HCT116 (cell line): ENCODE measurements at regions not wholly inside any gene's neighbourhood (a gene's known extent, or its start where the extent isn't known, plus 50 kb on each side); places are given as distances from the start of the nearest gene placed in this dataset.

Source experiments
- ATAC-seq: fragments of 200-7000 bp; cut with Tn5 transposase; 2 replicates; pipeline ENCODE4 v1.9.1; 2020; ENCODE audit warnings: mild to moderate bottlenecking, moderate library complexity
- BruUV-seq: library from RNA; stranded (reverse); fragments of 400-500 nt; replicated peaks from 2 replicates; lab custom pipeline; 2021; lab: Mats Ljungman, UMichigan
- CTCF ChIA-PET: fragments of 300-600 bp; sonication (Branson Sonifier 250); formaldehyde crosslinking; loops from one replicate; lab custom pipeline; 2021; ENCODE audit warnings: antibody characterized with exemption; lab: Charles Lee
- POLR2A ChIA-PET: fragments of 300-600, 350-600 bp; sonication (Branson Sonifier 250); formaldehyde crosslinking; loops from one replicate; lab custom pipeline; 2021; ENCODE audit warnings: antibody characterized with exemption; lab: Charles Lee
- RAD21 ChIA-PET, 2 experiments: fragments of 300-600 bp; sonication (Branson Sonifier 250); formaldehyde crosslinking; loops; one replicate each; lab custom pipeline; 2023; ENCODE audit warnings: low total read pairs in 2 of 2; ENCODE audit not compliant: uncharacterized antibody in 2 of 2, unreplicated experiment in 2 of 2, low non-redundant PET in 1 of 2; lab: Charles Lee
- DNase-seq: peaks from one replicate; pipeline ENCODE4 v3.0.0-alpha.2; 2010; ENCODE audit warnings: low read depth, low spot score
- H2AFZ ChIP-seq: fragments of 200-600 bp; shearing (Covaris generic), sonication (generic); 2 replicates; pipeline ENCODE4 v1.6.1; 2017; ENCODE audit warnings: low read depth, mixed run types, mixed read lengths, antibody characterized with exemption, low read length; ENCODE audit not compliant: poor library complexity, severe bottlenecking
- H3K27ac ChIP-seq: 2 replicates; pipeline ENCODE4 v1.5.1; 2012; ENCODE audit warnings: low read depth, low read length
- H3K27me3 ChIP-seq: fragments of 200-600 bp; sonication (generic); 2 replicates; pipeline ENCODE4 v1.6.1; 2016; ENCODE audit warnings: mixed run types, low read length, mixed read lengths; ENCODE audit not compliant: insufficient read depth
- H3K36me3 ChIP-seq, 2 experiments: fragments of 200-500 bp in 1 of 2; fragments of 200-600 bp in 1 of 2; sonication (Bioruptor generic) in 1 of 2; sonication (generic) in 1 of 2; 2 replicates each; pipeline versions ENCODE4 v1.5.1 to v1.6.1; 2014 to 2016; ENCODE audit warnings: low read length in 2 of 2, inconsistent platforms in 1 of 2, mixed read lengths in 1 of 2, mixed run types in 1 of 2; ENCODE audit not compliant: insufficient read depth in 2 of 2, control insufficient read depth in 1 of 2
- H3K4me1 ChIP-seq, 2 experiments: fragments of 200-600 bp in 1 of 2; sonication (generic) in 1 of 2; 2 replicates each; pipeline versions ENCODE4 v1.5.1 to v1.6.1; 2012 to 2017; ENCODE audit warnings: low read length in 2 of 2, inconsistent platforms in 1 of 2, mild to moderate bottlenecking in 1 of 2, mixed read lengths in 1 of 2, mixed run types in 1 of 2, moderate library complexity in 1 of 2; ENCODE audit not compliant: insufficient read depth in 2 of 2, control insufficient read depth in 1 of 2
- H3K4me2 ChIP-seq: fragments of 200-600 bp; sonication (generic); 2 replicates; pipeline ENCODE4 v1.6.1; 2017; ENCODE audit warnings: mixed run types, low read length, mixed read lengths
- H3K4me3 ChIP-seq, 2 experiments: fragments of 200-600 bp in 1 of 2; sonication (generic) in 1 of 2; replicated peaks in 1 of 2; 2 replicates each; pipeline ENCODE4 v1.5.1; 2011 to 2016; ENCODE audit warnings: low read length in 2 of 2, control low read depth in 1 of 2, low read depth in 1 of 2, mild to moderate bottlenecking in 1 of 2, mixed read lengths in 1 of 2, mixed run types in 1 of 2
- H3K79me2 ChIP-seq: fragments of 200-600 bp; sonication (generic); 2 replicates; pipeline ENCODE4 v1.6.1; 2017; ENCODE audit warnings: mild to moderate bottlenecking, mixed run types, low read length, moderate library complexity, mixed read lengths; ENCODE audit not compliant: insufficient read depth
- H3K9ac ChIP-seq: fragments of 200-600 bp; sonication (generic); 2 replicates; pipeline ENCODE4 v1.6.1; 2016; ENCODE audit warnings: low read length, mixed read lengths
- H3K9me2 ChIP-seq: fragments of 200-600 bp; sonication (generic), shearing (Covaris generic); 2 replicates; pipeline ENCODE4 v1.6.1; 2017; ENCODE audit warnings: mixed run types, mild to moderate bottlenecking, moderate library complexity; ENCODE audit not compliant: insufficient read depth
- H3K9me3 ChIP-seq, 2 experiments: fragments of 200-500 bp in 1 of 2; fragments of 200-600 bp in 1 of 2; sonication (Bioruptor generic) in 1 of 2; sonication (generic) in 1 of 2; 2 replicates each; pipeline ENCODE4 v1.6.1; 2014 to 2017; ENCODE audit warnings: low read length in 2 of 2, mixed read lengths in 2 of 2, inconsistent platforms in 1 of 2, low read depth in 1 of 2, mild to moderate bottlenecking in 1 of 2, mixed run types in 1 of 2, moderate library complexity in 1 of 2; ENCODE audit not compliant: control insufficient read depth in 1 of 2, insufficient read depth in 1 of 2
- H4K20me1 ChIP-seq: fragments of 200-600 bp; sonication (generic), shearing (Covaris generic); 2 replicates; pipeline ENCODE4 v1.6.1; 2017; ENCODE audit warnings: mixed run types, mild to moderate bottlenecking, moderate library complexity; ENCODE audit not compliant: insufficient read depth
- CBX3 ChIP-seq: IDR thresholded peaks from 2 replicates; pipeline ENCODE4 v1.6.1; 2012; ENCODE audit warnings: low read depth
- EGR1 ChIP-seq: IDR thresholded peaks from 2 replicates; pipeline ENCODE4 v1.6.1; 2012; ENCODE audit warnings: low read depth
- EZH2 ChIP-seq: fragments of 200-600 bp; sonication (generic); IDR thresholded peaks from 2 replicates; pipeline ENCODE4 v1.6.1; 2017; ENCODE audit warnings: antibody characterized with exemption, mixed run types
- FOSL1 ChIP-seq: IDR thresholded peaks from 2 replicates; pipeline ENCODE4 v1.6.1; 2012; ENCODE audit warnings: low read depth
- JUND ChIP-seq: IDR thresholded peaks from 2 replicates; pipeline ENCODE4 v1.6.1; 2012
- POLR2A ChIP-seq: IDR thresholded peaks from 2 replicates; pipeline ENCODE4 v1.7.0; 2011; ENCODE audit warnings: borderline replicate concordance; ENCODE audit not compliant: insufficient read depth, insufficient read length; ENCODE audit errors: extremely low read depth
- POLR2AphosphoS5 ChIP-seq: IDR thresholded peaks from 2 replicates; pipeline ENCODE4 v1.6.1; 2011; ENCODE audit warnings: mild to moderate bottlenecking, low read depth, low read length, moderate library complexity
- SIN3A ChIP-seq: IDR thresholded peaks from 2 replicates; pipeline ENCODE4 v1.6.1; 2012; ENCODE audit warnings: low read depth
- SP1 ChIP-seq: IDR thresholded peaks from 2 replicates; pipeline ENCODE4 v1.6.1; 2012; ENCODE audit warnings: low read depth
- SRF ChIP-seq: IDR thresholded peaks from 2 replicates; pipeline ENCODE4 v1.6.1; 2012; ENCODE audit warnings: low read depth
- TCF7L2 ChIP-seq: IDR thresholded peaks from 2 replicates; pipeline ENCODE4 v1.7.0; 2011; ENCODE audit warnings: borderline replicate concordance, inconsistent platforms; ENCODE audit not compliant: insufficient read depth, insufficient read length; ENCODE audit errors: extremely low read depth
- YY1 ChIP-seq: IDR thresholded peaks from 2 replicates; pipeline ENCODE4 v1.6.1; 2011; ENCODE audit warnings: low read length, low read depth, moderate library complexity, mild to moderate bottlenecking; ENCODE audit not compliant: insufficient replicate concordance; ENCODE audit errors: extremely low read depth
- ZFX ChIP-seq: fragments of 450-650 bp; IDR thresholded peaks from 2 replicates; pipeline ENCODE4 v1.6.1; 2017
- ZNF274 ChIP-seq: fragments of 200-500 bp; sonication (Bioruptor generic); IDR thresholded peaks from 2 replicates; pipeline ENCODE4 v1.6.1; 2014; ENCODE audit warnings: mild to moderate bottlenecking, low read depth, low read length, inconsistent platforms
- intact Hi-C: fragments of 100-400 bp; cut with micrococcal nuclease; formaldehyde crosslinking; loops from 2 replicates; pipeline ENCODE4 v1.10.0; 2022
- TF ChIP-seq, protein P1 (sequence below), 3 experiments: fragments of 200-600 bp in 1 of 3; sonication (generic) in 1 of 3; IDR thresholded peaks in 2 of 3; conservative IDR thresholded peaks in 1 of 3; 2 replicates each; pipeline ENCODE4 v1.5.1; 2012 to 2017; ENCODE audit warnings: low read depth in 2 of 3, low read length in 2 of 3, antibody characterized with exemption in 1 of 3, borderline replicate concordance in 1 of 3, control low read depth in 1 of 3, mild to moderate bottlenecking in 1 of 3, mixed read lengths in 1 of 3, mixed run types in 1 of 3, moderate library complexity in 1 of 3; ENCODE audit not compliant: insufficient read depth in 1 of 3
- TF ChIP-seq, protein P2 (sequence below): IDR thresholded peaks from 2 replicates; pipeline ENCODE4 v1.6.1; 2011; ENCODE audit warnings: mild to moderate bottlenecking, low read length, moderate library complexity; ENCODE audit not compliant: insufficient replicate concordance; ENCODE audit errors: extremely low read depth
- TF ChIP-seq, protein P3 (sequence below): IDR thresholded peaks from 2 replicates; pipeline ENCODE4 v1.6.1; 2012
- TF ChIP-seq, protein P4 (sequence below): IDR thresholded peaks from 2 replicates; pipeline ENCODE4 v1.6.1; 2012; ENCODE audit warnings: low read depth

DNA sequence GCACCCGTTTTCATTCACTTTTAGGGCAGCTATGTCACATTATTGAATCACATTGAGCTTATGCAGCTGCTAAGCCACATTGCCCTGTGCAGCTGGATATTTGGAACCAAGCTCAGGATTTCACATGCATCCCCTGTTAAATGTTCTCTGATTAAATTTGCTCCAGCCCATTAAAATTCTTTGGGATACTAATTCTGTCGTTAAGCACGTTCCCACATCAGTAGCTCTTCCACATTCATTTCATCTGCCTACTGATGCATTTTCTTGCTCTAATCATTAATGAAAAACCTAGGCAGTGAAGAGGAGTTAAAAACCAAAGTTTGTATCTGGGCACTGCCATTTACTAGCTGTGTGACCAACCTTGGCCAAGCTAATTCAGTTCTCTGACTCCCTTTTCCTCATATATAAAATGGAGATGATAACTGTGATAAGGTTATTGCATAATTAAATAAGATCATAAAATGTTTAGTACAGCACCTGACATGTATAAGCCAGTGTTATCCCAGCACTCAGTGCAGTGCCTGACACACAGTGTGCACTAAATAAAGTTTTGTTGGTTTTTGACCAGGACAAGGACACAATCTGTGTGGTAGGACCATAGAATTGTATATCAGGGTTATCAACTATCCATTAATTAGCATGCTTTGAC, 222.2 kb upstream of the ATP11B start:
- intact Hi-C loops = no loop called here
- Histone ChIP-seq H3K4me3 (no peak overlapping the region), H4K20me1 (no peaks in the 10 kb centered on the region), H3K9ac (no peak overlapping the region), H3K9me2 (no peaks in the 10 kb centered on the region), H3K4me1 (no peaks in the 10 kb centered on the region), H3K4me2 (no peak overlapping the region), H3K79me2 (no peaks in the 10 kb centered on the region), H2AFZ (no peak overlapping the region), H3K27me3 (no peaks in the 10 kb centered on the region), H3K36me3 (no peaks in the 10 kb centered on the region), H3K27ac (no peak overlapping the region), H3K9me3 (no peaks in the 10 kb centered on the region)
- DNase-seq (no peak), ATAC-seq (no peak)
- ChIA-PET CTCF (no interaction called here), RAD21 (no interaction called here), POLR2A (no interaction called here)
- BruUV-seq = no TSS peak
- TF ChIP-seq POLR2AphosphoS5 = no peak
- TF ChIP-seq EGR1 = no peak
- TF ChIP-seq CBX3 = no peak
- TF ChIP-seq SP1 = no peak
- no peak for TF ChIP-seq POLR2A
- no peak for TF ChIP-seq FOSL1
- TF ChIP-seq ZFX = no peak
- TF ChIP-seq EZH2 = no peak
- TF ChIP-seq TCF7L2 = no peak
- TF ChIP-seq, protein P1, sequence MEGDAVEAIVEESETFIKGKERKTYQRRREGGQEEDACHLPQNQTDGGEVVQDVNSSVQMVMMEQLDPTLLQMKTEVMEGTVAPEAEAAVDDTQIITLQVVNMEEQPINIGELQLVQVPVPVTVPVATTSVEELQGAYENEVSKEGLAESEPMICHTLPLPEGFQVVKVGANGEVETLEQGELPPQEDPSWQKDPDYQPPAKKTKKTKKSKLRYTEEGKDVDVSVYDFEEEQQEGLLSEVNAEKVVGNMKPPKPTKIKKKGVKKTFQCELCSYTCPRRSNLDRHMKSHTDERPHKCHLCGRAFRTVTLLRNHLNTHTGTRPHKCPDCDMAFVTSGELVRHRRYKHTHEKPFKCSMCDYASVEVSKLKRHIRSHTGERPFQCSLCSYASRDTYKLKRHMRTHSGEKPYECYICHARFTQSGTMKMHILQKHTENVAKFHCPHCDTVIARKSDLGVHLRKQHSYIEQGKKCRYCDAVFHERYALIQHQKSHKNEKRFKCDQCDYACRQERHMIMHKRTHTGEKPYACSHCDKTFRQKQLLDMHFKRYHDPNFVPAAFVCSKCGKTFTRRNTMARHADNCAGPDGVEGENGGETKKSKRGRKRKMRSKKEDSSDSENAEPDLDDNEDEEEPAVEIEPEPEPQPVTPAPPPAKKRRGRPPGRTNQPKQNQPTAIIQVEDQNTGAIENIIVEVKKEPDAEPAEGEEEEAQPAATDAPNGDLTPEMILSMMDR (IDR thresholded peaks at IDR 0.05 in 2 of 3, conservative IDR thresholded peaks at IDR 0.05 in 1 of 3; ENCODE audit: borderline replicate concordance in 1 of 3, insufficient read depth in 1 of 3, low read depth in 2 of 3, low read length in 2 of 3) = no peak
- no peak for TF ChIP-seq SRF
- TF ChIP-seq YY1 = no peak
- TF ChIP-seq, protein P2, sequence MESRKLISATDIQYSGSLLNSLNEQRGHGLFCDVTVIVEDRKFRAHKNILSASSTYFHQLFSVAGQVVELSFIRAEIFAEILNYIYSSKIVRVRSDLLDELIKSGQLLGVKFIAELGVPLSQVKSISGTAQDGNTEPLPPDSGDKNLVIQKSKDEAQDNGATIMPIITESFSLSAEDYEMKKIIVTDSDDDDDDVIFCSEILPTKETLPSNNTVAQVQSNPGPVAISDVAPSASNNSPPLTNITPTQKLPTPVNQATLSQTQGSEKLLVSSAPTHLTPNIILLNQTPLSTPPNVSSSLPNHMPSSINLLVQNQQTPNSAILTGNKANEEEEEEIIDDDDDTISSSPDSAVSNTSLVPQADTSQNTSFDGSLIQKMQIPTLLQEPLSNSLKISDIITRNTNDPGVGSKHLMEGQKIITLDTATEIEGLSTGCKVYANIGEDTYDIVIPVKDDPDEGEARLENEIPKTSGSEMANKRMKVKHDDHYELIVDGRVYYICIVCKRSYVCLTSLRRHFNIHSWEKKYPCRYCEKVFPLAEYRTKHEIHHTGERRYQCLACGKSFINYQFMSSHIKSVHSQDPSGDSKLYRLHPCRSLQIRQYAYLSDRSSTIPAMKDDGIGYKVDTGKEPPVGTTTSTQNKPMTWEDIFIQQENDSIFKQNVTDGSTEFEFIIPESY = no peak
- TF ChIP-seq, protein P3, sequence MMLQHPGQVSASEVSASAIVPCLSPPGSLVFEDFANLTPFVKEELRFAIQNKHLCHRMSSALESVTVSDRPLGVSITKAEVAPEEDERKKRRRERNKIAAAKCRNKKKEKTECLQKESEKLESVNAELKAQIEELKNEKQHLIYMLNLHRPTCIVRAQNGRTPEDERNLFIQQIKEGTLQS = no peak
- TF ChIP-seq SIN3A = no peak
- no peak for TF ChIP-seq JUND
- no peak for TF ChIP-seq ZNF274
- TF ChIP-seq, protein P4, sequence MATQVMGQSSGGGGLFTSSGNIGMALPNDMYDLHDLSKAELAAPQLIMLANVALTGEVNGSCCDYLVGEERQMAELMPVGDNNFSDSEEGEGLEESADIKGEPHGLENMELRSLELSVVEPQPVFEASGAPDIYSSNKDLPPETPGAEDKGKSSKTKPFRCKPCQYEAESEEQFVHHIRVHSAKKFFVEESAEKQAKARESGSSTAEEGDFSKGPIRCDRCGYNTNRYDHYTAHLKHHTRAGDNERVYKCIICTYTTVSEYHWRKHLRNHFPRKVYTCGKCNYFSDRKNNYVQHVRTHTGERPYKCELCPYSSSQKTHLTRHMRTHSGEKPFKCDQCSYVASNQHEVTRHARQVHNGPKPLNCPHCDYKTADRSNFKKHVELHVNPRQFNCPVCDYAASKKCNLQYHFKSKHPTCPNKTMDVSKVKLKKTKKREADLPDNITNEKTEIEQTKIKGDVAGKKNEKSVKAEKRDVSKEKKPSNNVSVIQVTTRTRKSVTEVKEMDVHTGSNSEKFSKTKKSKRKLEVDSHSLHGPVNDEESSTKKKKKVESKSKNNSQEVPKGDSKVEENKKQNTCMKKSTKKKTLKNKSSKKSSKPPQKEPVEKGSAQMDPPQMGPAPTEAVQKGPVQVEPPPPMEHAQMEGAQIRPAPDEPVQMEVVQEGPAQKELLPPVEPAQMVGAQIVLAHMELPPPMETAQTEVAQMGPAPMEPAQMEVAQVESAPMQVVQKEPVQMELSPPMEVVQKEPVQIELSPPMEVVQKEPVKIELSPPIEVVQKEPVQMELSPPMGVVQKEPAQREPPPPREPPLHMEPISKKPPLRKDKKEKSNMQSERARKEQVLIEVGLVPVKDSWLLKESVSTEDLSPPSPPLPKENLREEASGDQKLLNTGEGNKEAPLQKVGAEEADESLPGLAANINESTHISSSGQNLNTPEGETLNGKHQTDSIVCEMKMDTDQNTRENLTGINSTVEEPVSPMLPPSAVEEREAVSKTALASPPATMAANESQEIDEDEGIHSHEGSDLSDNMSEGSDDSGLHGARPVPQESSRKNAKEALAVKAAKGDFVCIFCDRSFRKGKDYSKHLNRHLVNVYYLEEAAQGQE = no peak
